ENCODE measurements at regions not wholly inside any gene's neighbourhood (a gene's known extent, or its start where the extent isn't known, plus 50 kb on each side); places are given as distances from the start of the nearest gene placed in this dataset.

DNA sequence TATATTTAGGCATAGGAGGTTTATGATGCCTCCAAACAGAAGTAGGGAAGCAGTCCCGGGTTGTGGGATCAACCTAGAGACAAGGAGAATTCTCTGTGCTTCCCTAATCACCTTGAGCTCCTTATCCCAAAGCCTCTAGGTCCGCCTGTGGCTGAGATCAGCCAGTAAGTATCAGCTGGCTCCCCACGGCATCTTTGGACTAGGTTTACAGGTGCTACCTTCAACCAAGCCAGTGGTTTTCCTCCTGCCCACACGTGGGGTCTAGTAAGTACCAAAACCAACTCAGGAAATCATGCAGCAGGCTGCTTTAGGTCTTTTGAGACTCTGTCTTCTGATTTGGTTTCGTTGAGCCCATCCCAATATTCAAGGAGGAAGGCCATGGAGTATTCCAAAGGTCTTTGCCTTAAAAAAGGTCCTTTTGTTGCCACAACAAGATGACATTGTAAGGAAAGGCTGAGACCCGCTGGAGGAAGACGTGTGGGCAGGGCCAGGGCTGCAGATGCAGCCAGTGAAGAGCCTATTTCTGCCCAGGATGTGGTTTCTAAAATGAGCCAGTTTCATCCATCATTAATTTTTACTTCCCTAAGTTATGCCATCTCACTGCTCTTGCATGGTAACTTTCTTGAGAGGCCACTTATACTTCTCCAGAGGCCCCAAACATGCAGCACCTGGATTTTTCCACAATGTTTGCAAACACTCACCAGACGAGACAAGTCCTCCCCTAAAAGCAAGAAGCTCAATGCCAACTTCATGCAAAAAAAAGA lies 248.7 kb downstream of the RNF152 start:
- intact Hi-C loops (cut with DNase I; ENCODE audit: low total_unique reads), result no loop called here
- no peak overlapping the region for H3K27ac ChIP-seq
- no peak overlapping the region for H3K4me3 ChIP-seq
- no peaks in the 10 kb centered on the region for H3K27me3 ChIP-seq
- no peak for TF ChIP-seq EP300 (IDR thresholded peaks at IDR 0.05)
- no peak for DNase-seq
- H3K9me3 ChIP-seq, result no peaks in the 10 kb centered on the region
- H3K4me1 ChIP-seq, result peaks cover 0 to 5% (median under 1%) of the 10 kb centered on the region in 4 donors
- no peaks in the 10 kb centered on the region for H3K36me3 ChIP-seq
- WGBS, 5 donors, result 67 to 78% (median 75%) methylated on average over 8 of the region's 8 CpGs

DNA sequence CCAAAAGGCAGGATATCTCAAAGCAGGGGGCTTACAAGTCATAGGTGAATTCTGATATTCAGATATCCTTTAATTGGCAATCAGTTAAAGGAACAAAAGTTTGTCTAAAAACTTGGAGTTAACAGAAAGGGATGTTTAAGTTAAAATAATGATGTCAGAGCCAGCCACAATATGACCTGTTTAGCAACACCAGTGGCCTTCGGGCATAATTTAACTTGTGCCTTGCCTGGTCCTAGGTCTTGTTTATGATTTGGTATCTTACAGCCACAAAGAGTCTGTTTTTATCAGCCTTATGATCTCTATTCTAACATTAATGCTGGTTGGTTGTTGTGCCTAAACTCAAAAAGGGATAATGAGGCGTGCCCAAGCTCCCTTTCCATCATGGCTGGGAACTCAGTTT lies 252.9 kb downstream of the RNF152 start:
- Histone ChIP-seq H3K27me3 (no peaks in the 10 kb centered on the region), H3K9me3 (no peaks in the 10 kb centered on the region), H3K4me1 (peaks cover 29 to 42% (median 33%) of the 10 kb centered on the region in 4 donors), H3K36me3 (no peaks in the 10 kb centered on the region), H3K27ac (peak overlapping the region in 1 of 5 donors; percentile 92), H3K4me3 (no peak overlapping the region)
- WGBS, 5 donors, result 89 to 94% (median 92%) methylated on average over 2 of the region's 2 CpGs
- DNase-seq, result no peak
- TF ChIP-seq POLR2AphosphoS5 (IDR thresholded peaks at IDR 0.05), result no peak
- TF ChIP-seq, protein P1, sequence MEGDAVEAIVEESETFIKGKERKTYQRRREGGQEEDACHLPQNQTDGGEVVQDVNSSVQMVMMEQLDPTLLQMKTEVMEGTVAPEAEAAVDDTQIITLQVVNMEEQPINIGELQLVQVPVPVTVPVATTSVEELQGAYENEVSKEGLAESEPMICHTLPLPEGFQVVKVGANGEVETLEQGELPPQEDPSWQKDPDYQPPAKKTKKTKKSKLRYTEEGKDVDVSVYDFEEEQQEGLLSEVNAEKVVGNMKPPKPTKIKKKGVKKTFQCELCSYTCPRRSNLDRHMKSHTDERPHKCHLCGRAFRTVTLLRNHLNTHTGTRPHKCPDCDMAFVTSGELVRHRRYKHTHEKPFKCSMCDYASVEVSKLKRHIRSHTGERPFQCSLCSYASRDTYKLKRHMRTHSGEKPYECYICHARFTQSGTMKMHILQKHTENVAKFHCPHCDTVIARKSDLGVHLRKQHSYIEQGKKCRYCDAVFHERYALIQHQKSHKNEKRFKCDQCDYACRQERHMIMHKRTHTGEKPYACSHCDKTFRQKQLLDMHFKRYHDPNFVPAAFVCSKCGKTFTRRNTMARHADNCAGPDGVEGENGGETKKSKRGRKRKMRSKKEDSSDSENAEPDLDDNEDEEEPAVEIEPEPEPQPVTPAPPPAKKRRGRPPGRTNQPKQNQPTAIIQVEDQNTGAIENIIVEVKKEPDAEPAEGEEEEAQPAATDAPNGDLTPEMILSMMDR (IDR thresholded peaks at IDR 0.05), result no peak
- intact Hi-C loops (cut with DNase I; ENCODE audit: low total_unique reads), result loop anchor here (5.0 kb wide), 1 partner anchor 252 kb away; the partner anchor contains the start of gene RNF152

DNA sequence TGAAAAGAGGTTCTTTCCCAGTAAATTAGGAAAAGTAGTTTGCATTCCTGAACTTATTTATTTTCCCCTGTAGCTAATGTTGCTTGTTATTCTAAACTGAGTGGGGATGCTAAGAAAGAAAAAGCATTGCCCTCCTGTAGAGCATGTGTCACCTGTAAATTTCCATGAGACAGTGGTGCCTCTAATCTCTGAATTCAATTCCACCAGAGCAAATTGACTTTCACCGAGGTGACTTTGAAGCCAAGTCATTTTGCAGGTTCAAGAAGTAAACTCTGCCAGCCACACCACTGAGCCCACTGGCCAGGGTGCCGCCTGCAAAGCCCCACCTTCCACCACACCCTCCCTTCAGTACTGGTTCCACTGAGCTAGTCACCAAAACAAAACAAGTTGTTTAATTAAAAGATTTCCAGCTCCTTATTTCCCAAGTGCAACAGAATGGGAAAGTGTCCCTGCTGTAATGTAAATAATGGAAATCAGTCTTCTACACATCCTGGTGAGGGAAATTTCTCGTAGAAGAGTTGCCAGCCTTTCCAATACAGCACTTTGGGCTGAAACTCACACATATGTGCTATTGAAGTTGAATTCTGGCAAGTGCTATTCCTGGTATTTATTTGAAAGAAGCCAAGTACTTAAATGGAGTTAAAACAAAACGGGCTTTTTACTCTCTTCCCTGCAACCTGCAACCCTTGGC lies 254.8 kb downstream of the RNF152 start:
- Histone ChIP-seq H3K27me3 (no peaks in the 10 kb centered on the region), H3K36me3 (no peaks in the 10 kb centered on the region), H3K27ac (peak overlapping the region; percentile 77 to 92 (median 83)), H3K9me3 (no peaks in the 10 kb centered on the region), H3K4me3 (no peak overlapping the region), H3K4me1 (peaks cover 29 to 42% (median 33%) of the 10 kb centered on the region in 4 donors)
- WGBS, 5 donors, result 16 to 35% (median 29%) methylated on average over 4 of the region's 4 CpGs
- intact Hi-C loops (cut with DNase I; ENCODE audit: low total_unique reads), result loop anchor here (5.0 kb wide), 1 partner anchor 254 kb away; the partner anchor contains the start of gene RNF152
- peak; percentile 40 to 72 for DNase-seq
- peak in 2 of 3 donors; percentile 20 to 55 for TF ChIP-seq POLR2AphosphoS5 (IDR thresholded peaks at IDR 0.05)
- no peak for TF ChIP-seq POLR2A (IDR thresholded peaks at IDR 0.05)

DNA sequence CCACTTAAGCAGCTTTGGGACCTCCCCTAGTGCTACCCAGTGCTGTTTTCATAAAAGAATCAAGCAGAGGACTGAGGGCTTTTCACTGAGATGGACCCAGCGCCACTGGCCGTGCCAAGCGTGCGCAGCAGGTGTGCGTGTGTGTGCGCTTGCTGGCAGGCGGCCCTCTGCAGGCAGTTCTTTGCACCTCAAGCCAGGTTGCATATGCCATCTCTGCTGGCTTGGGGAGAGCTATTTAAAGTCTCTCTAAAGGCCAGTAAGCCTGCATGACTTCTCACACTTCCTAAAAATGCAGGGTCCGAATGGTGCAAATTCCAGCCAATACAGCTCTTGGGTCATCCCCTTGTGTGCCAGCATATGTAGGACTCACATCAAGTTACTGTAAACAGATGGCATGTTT lies 255.5 kb downstream of the RNF152 start:
- no peaks in the 10 kb centered on the region for H3K27me3 ChIP-seq
- peaks cover 29 to 42% (median 33%) of the 10 kb centered on the region in 4 donors for H3K4me1 ChIP-seq
- H3K36me3 ChIP-seq, result no peaks in the 10 kb centered on the region
- peak; percentile 53 to 83 for DNase-seq
- H3K9me3 ChIP-seq, result no peaks in the 10 kb centered on the region
- WGBS, 5 donors, result 27 to 64% (median 44%) methylated on average over 8 of the region's 8 CpGs
- peak overlapping the region; percentile 82 to 92 (median 84) for H3K27ac ChIP-seq
- H3K4me3 ChIP-seq, result no peak overlapping the region
- intact Hi-C loops (cut with DNase I; ENCODE audit: low total_unique reads), result loop anchor here (5.0 kb wide), 1 partner anchor 255 kb away; the partner anchor contains the start of gene RNF152
- TF ChIP-seq POLR2AphosphoS5 (IDR thresholded peaks at IDR 0.05), result peak in 2 of 3 donors; percentile 43
- TF ChIP-seq EP300 (IDR thresholded peaks at IDR 0.05), result no peak
- TF ChIP-seq, protein P1 (IDR thresholded peaks at IDR 0.05), result peak in 1 of 7 experiments; percentile 31
- TF ChIP-seq POLR2A (IDR thresholded peaks at IDR 0.05), result no peak

DNA sequence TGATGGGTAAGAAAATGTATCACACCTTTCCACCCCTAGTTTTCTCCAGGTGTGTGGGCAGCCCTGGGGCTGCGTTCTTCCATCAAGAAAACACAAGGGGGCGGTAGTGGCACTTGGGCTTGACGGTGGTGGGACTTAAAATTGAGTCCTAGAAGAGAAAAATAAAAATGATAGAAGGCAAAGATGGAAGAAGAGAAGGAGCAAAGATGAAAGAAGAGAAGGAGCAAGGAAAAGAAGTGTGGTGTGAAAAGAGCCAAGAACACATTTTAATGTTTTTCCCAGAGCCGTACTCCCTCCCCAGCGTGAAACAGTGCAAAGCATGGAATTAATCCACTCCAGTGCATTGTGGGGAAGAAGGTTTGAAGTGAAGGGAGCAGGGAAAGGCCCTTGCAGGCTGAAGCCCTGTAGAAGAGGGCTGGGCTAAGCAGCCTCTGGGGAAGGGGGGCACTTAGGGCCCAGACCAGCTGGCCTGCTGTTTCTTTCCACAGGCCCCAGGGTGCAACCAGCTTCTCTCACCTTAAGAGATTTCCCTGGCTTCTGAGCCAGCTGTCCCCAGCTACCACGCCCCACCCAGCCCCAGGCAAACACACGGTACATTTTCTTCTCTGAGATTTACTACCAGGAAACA lies 256.8 kb downstream of the RNF152 start:
- Histone ChIP-seq H3K36me3 (no peaks in the 10 kb centered on the region), H3K4me1 (peaks cover 29 to 38% (median 33%) of the 10 kb centered on the region in 4 donors), H3K27me3 (no peaks in the 10 kb centered on the region), H3K27ac (peak overlapping the region; percentile 77 to 92 (median 83)), H3K9me3 (no peaks in the 10 kb centered on the region), H3K4me3 (peak overlapping the region in 1 of 4 donors; percentile 16)
- DNase-seq, result peak; percentile 84 to 86
- intact Hi-C loops (cut with DNase I; ENCODE audit: low total_unique reads), result loop anchor here (5.0 kb wide), 1 partner anchor 256 kb away; the partner anchor contains the start of gene RNF152
- 5 to 26% (median 10%) methylated on average over 7 of the region's 7 CpGs for WGBS, 5 donors
- TF ChIP-seq EP300 (IDR thresholded peaks at IDR 0.05), result no peak
- TF ChIP-seq POLR2AphosphoS5 (IDR thresholded peaks at IDR 0.05), result no peak
- TF ChIP-seq POLR2A (IDR thresholded peaks at IDR 0.05), result no peak
- TF ChIP-seq, protein P1 (IDR thresholded peaks at IDR 0.05), result peak in 5 of 7 experiments; percentile 51 to 86 (median 82)
